Thoracic aorta (tissue), 2 donors: ENCODE measurements at regions not wholly inside any gene's neighbourhood (a gene's known extent, or its start where the extent isn't known, plus 50 kb on each side); places are given as distances from the start of the nearest gene placed in this dataset.

ENCODE experiments used
- ATAC-seq: fragments of 150-250 bp; one replicate; pipeline ENCODE4 v1.8.0; 2017; ENCODE audit warnings: low read depth; ENCODE audit not compliant: insufficient number of reproducible peaks, low FRiP score
- DNase-seq: peaks from one replicate; pipeline ENCODE4 v3.0.0-alpha.2; 2020; ENCODE audit warnings: low spot score
- H3K27ac ChIP-seq, 2 donors: fragments of 200-600 bp; sonication (generic); 1 replicate in 1 of 2; 2 replicates in 1 of 2; pipeline ENCODE4 v1.5.1; 2016; ENCODE audit warnings: mild to moderate bottlenecking in 2 of 2, moderate library complexity in 2 of 2
- H3K27me3 ChIP-seq: fragments of 200-600 bp; sonication (generic); replicated peaks from 2 replicates; pipeline ENCODE4 v1.6.0; 2016; ENCODE audit warnings: mild to moderate bottlenecking; ENCODE audit not compliant: insufficient read depth
- H3K36me3 ChIP-seq: fragments of 200-600 bp; sonication (generic); one replicate; pipeline ENCODE4 v1.5.1; 2016
- H3K4me1 ChIP-seq, 2 donors: fragments of 200-600 bp; sonication (generic); 1 replicate in 1 of 2; 2 replicates in 1 of 2; pipeline versions ENCODE4 v1.5.1 to v1.6.0; 2016; ENCODE audit warnings: low read depth in 2 of 2, mild to moderate bottlenecking in 1 of 2; ENCODE audit not compliant: control insufficient read depth in 1 of 2
- H3K4me3 ChIP-seq: fragments of 200-600 bp; sonication (generic); 2 replicates; pipeline ENCODE4 v1.5.1; 2016; ENCODE audit warnings: mild to moderate bottlenecking
- H3K9me3 ChIP-seq: fragments of 200-600 bp; sonication (generic); 2 replicates; pipeline ENCODE4 v1.5.1; 2016
- CTCF ChIP-seq: fragments of 200-600 bp; sonication (generic); IDR thresholded peaks from one replicate; pipeline ENCODE4 v1.5.1; 2019; ENCODE audit warnings: antibody characterized with exemption

- H3K36me3 ChIP-seq: no peaks in the 10 kb centered on the region
- H3K9me3 ChIP-seq: no peaks in the 10 kb centered on the region
- H3K27ac ChIP-seq: no peak overlapping the region
- H3K4me1 ChIP-seq: no peaks in the 10 kb centered on the region
- ATAC-seq: no peak
- TF ChIP-seq CTCF: no peak
- H3K4me3 ChIP-seq: no peak overlapping the region
- DNase-seq: no peak
- H3K27me3 ChIP-seq: no peaks in the 10 kb centered on the region
These were observed 153.5 kb downstream of the ICOS start for GRCh38 chr2:204090021-204090420.

- DNase-seq (no peak), ATAC-seq (no peak)
- H3K4me3 ChIP-seq: no peak overlapping the region
- H3K27me3 ChIP-seq: no peaks in the 10 kb centered on the region
- no peaks in the 10 kb centered on the region for H3K36me3 ChIP-seq
- no peaks in the 10 kb centered on the region for H3K9me3 ChIP-seq
- H3K4me1 ChIP-seq: peaks cover 0 to 8% of the 10 kb centered on the region in 2 donors
- TF ChIP-seq CTCF: no peak
- H3K27ac ChIP-seq: no peak overlapping the region
These were observed 168.2 kb downstream of the ICOS start for GRCh38 chr2:204104811-204105210.

- Histone ChIP-seq H3K27me3 (no peaks in the 10 kb centered on the region), H3K9me3 (no peaks in the 10 kb centered on the region), H3K4me1 (peaks cover 9 to 35% of the 10 kb centered on the region in 2 donors), H3K27ac (no peak overlapping the region), H3K4me3 (no peak overlapping the region), H3K36me3 (no peaks in the 10 kb centered on the region)
- DNase-seq (no peak), ATAC-seq (no peak)
- TF ChIP-seq CTCF: peak; percentile 27
These were observed 171.8 kb downstream of the ICOS start for GRCh38 chr2:204108330-204108751.

GRCh38 chr2:204108781-204109295 is 172.3 kb downstream of the ICOS start:
- ATAC-seq: no peak
- no peak for TF ChIP-seq CTCF
- Histone ChIP-seq H3K4me1 (peaks cover 9 to 35% of the 10 kb centered on the region in 2 donors), H3K4me3 (no peak overlapping the region), H3K36me3 (no peaks in the 10 kb centered on the region), H3K27ac (no peak overlapping the region), H3K27me3 (no peaks in the 10 kb centered on the region), H3K9me3 (no peaks in the 10 kb centered on the region)
- no peak for DNase-seq

- DNase-seq (no peak), ATAC-seq (no peak)
- TF ChIP-seq CTCF: no peak
- Histone ChIP-seq H3K27ac (no peak overlapping the region), H3K27me3 (no peaks in the 10 kb centered on the region), H3K9me3 (no peaks in the 10 kb centered on the region), H3K36me3 (no peaks in the 10 kb centered on the region), H3K4me1 (peaks cover 9 to 35% of the 10 kb centered on the region in 2 donors), H3K4me3 (no peak overlapping the region)
These were observed 173.1 kb downstream of the ICOS start for GRCh38 chr2:204109681-204110080.
